Left lobe of liver (tissue), 2 donors: ENCODE measurements at regions not wholly inside any gene's neighbourhood (a gene's known extent, or its start where the extent isn't known, plus 50 kb on each side); places are given as distances from the start of the nearest gene placed in this dataset.
A peak's percentile ranks its signal among the peaks of the same experiment; 100 is the strongest.

Experiments
- ATAC-seq: fragments of 200-7000 bp; cut with Tn5 transposase; one replicate; pipeline ENCODE4 v1.9.1; 2020; ENCODE audit warnings: mild to moderate bottlenecking, moderate library complexity
- DNase-seq: peaks from one replicate; pipeline ENCODE4 v3.0.0-alpha.2; 2020; ENCODE audit warnings: low spot score
- donor health status: DM: no; HTN: no; CAD: no; lungs with moderate emphysema.
- donor health status: DM: no; HTN: yes; CAD: no.

- no peak for DNase-seq
- no peak for ATAC-seq
Measured at GRCh38 chr15:35596285-35596684, 50.3 kb upstream of the DPH6 start.

- ATAC-seq (no peak), DNase-seq (no peak)
Measured at GRCh38 chr15:35602836-35603235, 56.9 kb upstream of the DPH6 start.

DNA sequence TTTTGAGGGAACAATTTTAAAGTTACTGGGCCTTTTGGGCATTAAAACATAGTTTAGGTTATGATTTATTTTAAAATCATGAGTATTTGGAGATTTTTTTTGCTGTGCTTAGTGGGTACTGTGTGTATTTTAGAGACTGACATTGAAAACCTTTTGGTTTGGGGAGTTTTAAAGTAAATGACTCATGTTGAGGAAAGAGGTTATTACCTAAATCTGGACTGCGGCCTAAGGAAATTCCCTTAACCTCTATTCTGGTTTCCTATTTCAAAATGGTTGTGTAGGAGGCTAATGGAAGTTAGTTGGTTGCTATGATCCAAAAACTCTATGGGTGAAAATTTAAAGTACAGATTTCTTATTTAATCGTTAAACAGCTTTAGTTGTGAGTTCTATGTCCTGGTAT is 57.3 kb upstream of the DPH6 start:
- ATAC-seq, result no peak

GRCh38 chr15:35603856-35604255 is 57.9 kb upstream of the DPH6 start:
- DNase-seq, result no peak
- no peak for ATAC-seq

More for the DNA sequence above, 57.3 kb upstream of the DPH6 start:
- no peak for DNase-seq

DNA sequence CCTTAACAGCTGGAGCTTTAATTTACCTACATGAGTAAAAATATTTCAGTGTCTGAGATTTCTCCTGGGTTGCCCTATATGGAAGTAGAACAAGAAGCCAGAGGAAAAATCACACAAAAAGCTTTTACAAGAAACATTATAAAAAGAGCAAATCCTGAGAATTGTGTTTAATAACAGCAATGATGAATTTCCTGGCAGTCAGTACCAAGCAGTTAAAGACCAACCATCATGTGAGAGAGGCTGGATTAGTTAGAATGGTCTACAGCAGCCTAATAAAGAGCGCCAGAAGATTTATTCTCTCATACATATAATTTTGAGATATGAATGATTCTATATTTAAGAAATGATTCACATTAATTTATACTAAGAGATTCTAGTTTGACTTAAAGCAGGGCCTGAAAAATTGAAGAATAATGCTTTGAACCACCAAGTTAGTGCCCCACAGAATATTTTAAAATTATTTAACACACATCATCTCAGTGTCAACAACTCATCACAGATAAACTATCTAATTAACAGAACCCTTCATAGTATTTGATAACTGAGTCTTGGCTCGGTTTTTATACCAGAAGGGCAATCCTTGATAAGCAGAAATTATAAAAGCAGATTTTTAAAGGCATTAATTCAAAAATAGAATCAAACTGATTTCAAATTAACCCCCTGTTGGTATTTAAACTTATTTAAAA is 59.9 kb upstream of the DPH6 start:
- DNase-seq (no peak), ATAC-seq (no peak)

GRCh38 chr15:35606450-35606779 is 60.5 kb upstream of the DPH6 start:
- DNase-seq, result no peak
- no peak for ATAC-seq

DNA sequence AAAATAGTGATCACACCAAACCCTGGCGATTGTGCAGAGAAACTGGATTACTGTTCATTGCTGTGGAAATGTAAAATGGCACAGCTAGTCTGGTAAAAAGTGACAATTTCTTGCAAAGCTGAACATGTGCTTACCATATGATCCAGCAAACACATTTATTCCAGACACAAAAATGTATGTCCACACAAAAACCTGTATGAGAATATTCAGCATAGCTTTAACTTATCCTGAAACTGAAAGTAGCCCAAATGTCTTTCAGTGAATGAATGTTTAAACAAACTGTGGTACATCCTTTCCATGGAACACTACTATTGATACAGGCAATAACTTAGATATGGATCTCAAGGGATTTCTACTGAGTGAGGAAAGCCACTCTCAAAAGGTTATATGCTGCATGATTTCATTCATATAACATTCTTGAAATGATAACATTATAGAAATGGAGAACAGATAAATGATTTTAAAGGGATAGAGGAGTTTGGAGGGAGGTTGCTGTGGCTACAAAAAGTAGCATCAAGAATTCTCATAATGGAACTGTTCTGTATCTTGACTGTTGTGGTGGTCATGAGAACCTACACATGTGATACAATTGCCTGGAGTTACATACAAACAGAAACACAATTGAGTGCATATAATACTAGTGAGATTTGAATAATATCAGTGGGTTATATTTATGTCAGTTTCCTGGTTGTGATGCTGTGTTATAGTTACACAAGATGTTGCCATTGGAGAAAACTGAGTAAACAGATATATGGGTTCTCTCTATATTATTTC is 70.7 kb upstream of the DPH6 start:
- DNase-seq, result no peak
- ATAC-seq, result no peak

DNA sequence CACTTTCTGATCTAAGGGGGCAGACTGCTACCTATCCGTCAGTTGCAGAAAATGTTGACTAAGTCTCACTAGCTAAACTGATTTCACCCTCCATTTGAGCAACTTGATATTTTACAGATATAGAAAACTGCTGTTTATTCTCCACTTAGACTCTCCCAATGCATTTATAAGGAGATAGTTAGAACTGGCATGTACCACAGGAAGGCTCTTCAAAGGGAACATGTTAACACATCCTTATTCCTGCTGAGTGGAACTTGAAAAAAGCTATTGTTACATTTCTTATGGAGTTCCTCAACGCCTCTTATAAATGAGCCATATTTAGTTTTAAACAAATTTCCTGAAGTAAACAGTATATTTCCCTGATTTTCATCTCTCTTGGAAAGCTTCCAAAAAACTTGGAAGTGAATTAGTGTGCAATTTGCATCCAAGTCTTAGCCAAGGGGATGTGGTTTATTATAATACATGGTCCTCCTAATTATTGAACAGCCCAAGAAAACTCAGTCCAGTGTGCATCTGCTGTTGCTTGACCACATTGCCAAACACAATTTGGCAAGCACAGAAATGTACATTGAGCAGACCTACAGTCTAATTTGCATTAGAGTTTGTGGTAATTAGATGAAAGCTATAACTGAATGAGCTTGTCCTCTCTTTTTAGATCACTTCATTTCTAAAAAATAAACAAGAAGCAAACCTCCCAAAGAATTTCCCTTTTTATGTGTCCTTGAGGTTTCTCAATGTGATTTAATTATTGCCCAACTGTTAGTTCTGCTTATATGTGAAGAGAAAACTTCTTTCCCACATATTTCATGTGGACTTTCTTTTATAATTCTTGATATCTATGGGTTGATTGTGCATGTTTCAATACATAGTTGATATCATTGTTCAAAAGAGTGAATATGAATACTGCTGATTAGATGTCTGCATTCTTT is 72.6 kb upstream of the DPH6 start:
- no peak for ATAC-seq
- DNase-seq, result no peak

DNA sequence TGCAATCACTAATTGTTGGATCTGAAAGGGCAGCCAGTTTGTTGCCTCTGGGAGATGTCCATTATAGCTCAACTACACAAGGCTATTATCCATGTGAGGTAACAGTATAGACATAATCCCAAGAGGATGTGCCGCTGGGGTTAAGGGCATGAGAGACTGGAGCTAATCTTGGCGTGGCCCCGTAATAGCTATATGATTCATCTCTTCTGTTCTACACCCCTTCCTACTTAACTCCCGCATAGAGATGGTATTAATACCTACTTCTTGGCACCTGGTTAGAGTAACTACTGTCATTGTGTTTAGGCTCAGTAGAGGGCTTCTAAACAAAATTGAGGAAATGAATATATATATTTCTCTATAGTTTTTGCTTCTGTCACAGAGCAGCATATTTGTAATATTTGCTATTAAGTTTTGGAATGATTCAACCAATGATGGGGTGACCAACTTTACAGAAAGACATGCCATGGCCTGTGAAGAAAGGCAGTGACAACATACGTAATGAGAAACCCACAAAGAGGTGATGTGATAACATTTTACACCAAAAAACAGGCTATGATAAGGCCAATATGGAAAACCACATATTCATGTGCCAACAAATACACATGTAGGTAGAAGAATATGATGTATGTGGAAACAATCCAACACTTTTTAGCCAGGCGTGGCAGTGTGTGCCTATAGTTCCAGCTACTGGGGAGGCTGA is 76.8 kb upstream of the DPH6 start:
- ATAC-seq (no peak), DNase-seq (no peak)

DNA sequence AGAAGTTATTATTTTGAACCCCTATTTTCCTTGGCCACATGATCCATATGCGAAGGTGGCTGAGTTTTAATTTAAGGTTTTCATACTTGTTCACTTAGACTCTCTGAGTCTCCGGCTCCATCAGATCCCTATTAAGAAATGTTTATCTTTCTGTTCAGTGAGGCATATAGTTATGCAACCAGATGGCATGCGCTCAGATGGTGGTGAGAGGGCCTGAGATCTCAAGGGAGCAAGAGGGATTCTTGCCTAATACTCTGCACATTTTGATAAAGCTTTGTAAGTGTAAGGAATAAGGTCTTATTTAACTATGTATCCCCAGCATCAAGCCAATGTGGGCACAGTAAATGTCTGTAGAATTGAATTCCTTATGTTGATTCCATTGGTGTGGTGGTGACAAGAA is 78.9 kb upstream of the DPH6 start:
- DNase-seq (peak; percentile 71), ATAC-seq (peak; percentile 96)

- ATAC-seq (no peak), DNase-seq (no peak)
Measured at GRCh38 chr15:35626571-35627318, 80.8 kb upstream of the DPH6 start.

GRCh38 chr15:35627696-35628095 is 81.7 kb upstream of the DPH6 start:
- no peak for ATAC-seq
- no peak for DNase-seq

GRCh38 chr15:35629766-35630165 is 83.8 kb upstream of the DPH6 start:
- ATAC-seq, result no peak

DNA sequence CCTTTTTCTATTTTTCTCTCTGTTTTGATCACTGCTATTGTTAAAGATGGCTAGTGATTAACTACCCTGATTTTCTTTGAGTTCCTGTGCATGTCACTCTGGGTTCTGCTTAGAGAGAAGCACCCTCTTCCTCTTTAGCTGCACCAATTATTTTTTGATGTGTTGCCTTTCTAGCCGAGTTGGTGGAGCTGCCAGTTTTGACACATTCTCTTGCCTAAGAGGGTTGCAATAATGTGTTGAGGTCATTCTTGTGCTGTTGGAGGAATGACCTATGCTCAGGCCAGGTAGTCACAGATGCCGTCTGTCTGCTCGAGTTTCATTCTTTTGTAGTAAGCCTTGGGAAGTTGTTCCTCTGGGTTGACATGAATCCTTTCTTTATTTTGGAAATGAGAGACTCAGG is 84.6 kb upstream of the DPH6 start:
- DNase-seq (peak; percentile 62), ATAC-seq (peak; percentile 94)

More at GRCh38 chr15:35629766-35630165, 83.8 kb upstream of the DPH6 start:
- no peak for DNase-seq

DNA sequence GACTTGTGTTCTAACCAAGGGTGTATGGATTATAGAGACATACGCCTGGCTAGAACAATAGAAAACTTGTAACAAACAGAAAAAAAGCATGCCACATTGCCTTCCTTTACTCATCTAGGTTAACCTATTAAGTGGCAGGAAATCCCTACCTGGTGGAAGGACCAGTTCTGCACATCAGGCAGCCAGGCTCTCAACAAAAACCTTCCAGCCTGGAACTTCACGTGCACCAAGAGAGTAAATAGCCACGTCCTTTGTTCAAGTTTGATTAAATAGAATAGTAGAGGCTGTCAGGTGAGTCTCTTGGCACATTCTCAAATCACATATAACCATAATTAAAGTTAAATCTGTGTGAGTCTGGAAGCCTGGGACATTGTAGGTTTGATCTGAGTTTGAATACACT is 85.0 kb upstream of the DPH6 start:
- peak; percentile 45 for ATAC-seq
- DNase-seq, result no peak

- no peak for DNase-seq
- no peak for ATAC-seq
Measured at GRCh38 chr15:35633677-35634076, 87.7 kb upstream of the DPH6 start.

DNA sequence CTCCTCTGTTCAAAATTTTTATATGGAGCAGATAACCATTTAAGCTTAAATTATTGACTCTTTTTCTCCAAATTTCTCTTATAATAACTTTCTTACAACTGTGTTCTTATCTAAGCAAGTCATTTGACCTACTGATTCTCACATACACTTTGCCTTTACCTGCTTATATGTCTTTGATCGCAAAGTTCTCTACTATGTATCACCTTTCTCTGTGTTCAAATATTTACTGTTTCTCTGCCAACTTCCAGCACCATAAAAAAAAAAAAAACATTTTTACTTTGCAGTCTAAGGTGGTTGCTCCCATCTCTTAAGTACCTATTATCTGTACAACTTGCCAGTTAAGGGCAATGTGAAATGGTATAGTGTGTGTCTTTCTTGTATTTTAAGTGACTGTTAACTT is 100.8 kb upstream of the DPH6 start:
- DNase-seq, result no peak
- ATAC-seq, result no peak

DNA sequence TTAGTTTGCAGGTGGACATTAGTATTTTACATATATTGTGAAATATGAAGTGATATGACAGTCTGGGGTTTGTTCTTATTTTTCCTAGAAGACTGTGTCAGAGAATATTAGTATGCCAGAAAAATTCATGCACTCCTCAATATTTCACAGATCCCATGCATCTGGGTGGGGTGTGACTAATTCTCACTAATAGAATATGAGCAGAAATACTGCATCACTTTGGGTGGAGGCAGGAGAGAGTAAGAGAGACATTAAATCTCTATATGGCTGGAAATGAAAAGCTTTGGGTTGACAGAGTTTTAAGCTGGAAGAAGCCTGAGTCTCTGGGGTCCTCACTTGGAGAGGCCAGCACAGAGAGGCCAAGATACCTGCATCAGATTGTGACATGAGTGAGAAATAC is 101.3 kb upstream of the DPH6 start:
- DNase-seq (no peak), ATAC-seq (no peak)

DNA sequence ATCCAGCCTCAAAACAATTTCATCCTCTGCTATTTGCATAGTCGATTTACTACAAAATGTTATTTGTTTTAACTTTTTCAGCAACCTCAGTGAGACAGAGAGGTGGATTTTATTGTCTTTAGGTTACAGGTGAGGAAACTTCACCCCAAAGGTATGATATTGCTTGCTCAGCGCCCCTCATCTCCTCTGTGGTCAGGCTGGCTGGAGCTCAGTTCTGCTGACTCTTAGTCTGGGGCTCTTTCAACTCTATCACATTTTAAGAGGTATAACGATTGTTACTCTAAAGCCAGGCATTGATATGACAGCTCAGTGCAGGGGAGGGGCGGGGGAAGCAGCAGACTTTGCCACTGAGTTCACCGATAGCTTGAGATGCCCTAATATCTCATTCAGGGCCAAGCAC is 103.0 kb upstream of the DPH6 start:
- ATAC-seq, result no peak

DNA sequence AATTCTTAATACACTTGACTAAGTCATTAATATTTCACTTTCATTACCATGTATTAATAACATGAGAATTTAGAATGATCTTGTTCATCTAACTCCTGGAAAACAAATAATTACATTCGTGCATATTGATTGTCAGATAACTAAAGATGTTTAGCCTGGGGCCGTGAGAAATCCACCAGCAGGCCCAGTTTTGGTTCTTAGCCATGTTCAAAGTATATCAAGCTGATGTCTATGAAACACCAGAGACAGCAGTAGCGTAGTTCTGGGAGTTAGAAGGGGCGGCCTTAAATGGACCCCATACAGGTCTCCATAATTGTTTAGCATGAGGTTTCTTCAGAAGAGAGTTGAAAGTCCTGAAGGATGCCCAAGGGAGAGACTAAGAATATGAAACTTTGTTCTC is 103.6 kb upstream of the DPH6 start:
- DNase-seq (no peak), ATAC-seq (no peak)

More for the DNA sequence above, 103.0 kb upstream of the DPH6 start:
- no peak for DNase-seq
